ENCODE measurements at regions not wholly inside any gene's neighbourhood (a gene's known extent, or its start where the extent isn't known, plus 50 kb on each side); places are given as distances from the start of the nearest gene placed in this dataset.

GRCh38 chr14:22432348-22432976, 156.6 kb downstream of the DAD1 start:
- no peak for TF ChIP-seq POLR2A (IDR thresholded peaks at IDR 0.05)
- TF ChIP-seq CTCF (IDR thresholded peaks at IDR 0.05): no peak
